ENCODE measurements at regions not wholly inside any gene's neighbourhood (a gene's known extent, or its start where the extent isn't known, plus 50 kb on each side); places are given as distances from the start of the nearest gene placed in this dataset.

DNA sequence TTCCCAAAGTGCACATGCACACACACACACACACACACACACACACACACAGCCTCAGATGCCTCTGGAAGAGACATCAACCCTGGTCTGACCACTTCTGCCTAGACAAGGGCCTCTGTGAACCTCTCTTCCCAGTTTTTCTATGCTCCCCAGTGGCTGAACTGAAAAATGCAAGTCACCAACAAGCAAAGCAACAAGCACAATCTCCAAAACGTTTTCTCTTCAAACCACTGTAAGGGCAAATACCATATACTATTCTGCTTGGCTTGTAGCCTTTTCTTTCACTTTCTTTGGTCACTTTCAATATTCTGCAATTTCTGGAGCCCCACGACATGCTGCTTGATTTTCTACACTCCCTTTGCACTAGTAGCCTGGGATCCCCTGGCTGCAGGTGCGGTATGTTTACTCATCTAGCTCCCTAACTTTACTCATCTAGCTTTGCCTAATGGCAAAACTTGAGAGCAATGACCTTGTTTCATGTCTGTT is 121.4 kb upstream of the DST start (continued):
- TF ChIP-seq MEF2A (IDR thresholded peaks at IDR 0.05; ENCODE audit: insufficient read depth, low read depth, low read length) (peak; percentile 68; the same call in 1 of the 2 replicates), NR2C1 (IDR thresholded peaks at IDR 0.05) (no peak), MEF2B (IDR thresholded peaks at IDR 0.05; ENCODE audit: partially characterized antibody, poor library complexity, severe bottlenecking) (no peak), CHD1 (IDR thresholded peaks at IDR 0.05; ENCODE audit: low read depth, low read length) (no peak), ZNF274 (IDR thresholded peaks at IDR 0.05; ENCODE audit: insufficient read depth, insufficient read length) (no peak), SMC3 (IDR thresholded peaks at IDR 0.05; ENCODE audit: borderline replicate concordance, low read length) (peak; percentile 34; the same call in 1 of the 2 replicates), ZZZ3 (IDR thresholded peaks at IDR 0.05; ENCODE audit: control insufficient read depth, insufficient read length, low read depth) (no peak), POLR2A (IDR thresholded peaks at IDR 0.05; ENCODE audit: low read depth, low read length) (no peak), SRF (IDR thresholded peaks at IDR 0.05; ENCODE audit: low read depth in 2 of 2, low read length in 2 of 2) (peak in 1 of 2 experiments; percentile 41; a peak in 1 of 4 replicates), POLR2AphosphoS5 (IDR thresholded peaks at IDR 0.05; ENCODE audit: low read length) (no peak), STAT1 (conservative IDR thresholded peaks at IDR 0.05) (no peak), NR2F1 (conservative IDR thresholded peaks at IDR 0.05) (no peak), BACH1 (IDR thresholded peaks at IDR 0.05; ENCODE audit: borderline replicate concordance) (no peak; the same call in 1 of the 2 replicates), ATF7 (IDR thresholded peaks at IDR 0.05; ENCODE audit: low read depth) (no peak), SMAD1 (IDR thresholded peaks at IDR 0.05; ENCODE audit: low read depth, partially characterized antibody) (no peak), SREBF1 (IDR thresholded peaks at IDR 0.05; ENCODE audit: low read length) (no peak), HCFC1 (IDR thresholded peaks at IDR 0.05; ENCODE audit: low read length) (no peak), NFIC (IDR thresholded peaks at IDR 0.05; ENCODE audit: low read depth, low read length) (peak; percentile 81; the same call in 1 of the 2 replicates), BCL11A (IDR thresholded peaks at IDR 0.05; ENCODE audit: low read depth, low read length) (peak; percentile 34; the same call in 1 of the 2 replicates)
- TF ChIP-seq, protein P1, sequence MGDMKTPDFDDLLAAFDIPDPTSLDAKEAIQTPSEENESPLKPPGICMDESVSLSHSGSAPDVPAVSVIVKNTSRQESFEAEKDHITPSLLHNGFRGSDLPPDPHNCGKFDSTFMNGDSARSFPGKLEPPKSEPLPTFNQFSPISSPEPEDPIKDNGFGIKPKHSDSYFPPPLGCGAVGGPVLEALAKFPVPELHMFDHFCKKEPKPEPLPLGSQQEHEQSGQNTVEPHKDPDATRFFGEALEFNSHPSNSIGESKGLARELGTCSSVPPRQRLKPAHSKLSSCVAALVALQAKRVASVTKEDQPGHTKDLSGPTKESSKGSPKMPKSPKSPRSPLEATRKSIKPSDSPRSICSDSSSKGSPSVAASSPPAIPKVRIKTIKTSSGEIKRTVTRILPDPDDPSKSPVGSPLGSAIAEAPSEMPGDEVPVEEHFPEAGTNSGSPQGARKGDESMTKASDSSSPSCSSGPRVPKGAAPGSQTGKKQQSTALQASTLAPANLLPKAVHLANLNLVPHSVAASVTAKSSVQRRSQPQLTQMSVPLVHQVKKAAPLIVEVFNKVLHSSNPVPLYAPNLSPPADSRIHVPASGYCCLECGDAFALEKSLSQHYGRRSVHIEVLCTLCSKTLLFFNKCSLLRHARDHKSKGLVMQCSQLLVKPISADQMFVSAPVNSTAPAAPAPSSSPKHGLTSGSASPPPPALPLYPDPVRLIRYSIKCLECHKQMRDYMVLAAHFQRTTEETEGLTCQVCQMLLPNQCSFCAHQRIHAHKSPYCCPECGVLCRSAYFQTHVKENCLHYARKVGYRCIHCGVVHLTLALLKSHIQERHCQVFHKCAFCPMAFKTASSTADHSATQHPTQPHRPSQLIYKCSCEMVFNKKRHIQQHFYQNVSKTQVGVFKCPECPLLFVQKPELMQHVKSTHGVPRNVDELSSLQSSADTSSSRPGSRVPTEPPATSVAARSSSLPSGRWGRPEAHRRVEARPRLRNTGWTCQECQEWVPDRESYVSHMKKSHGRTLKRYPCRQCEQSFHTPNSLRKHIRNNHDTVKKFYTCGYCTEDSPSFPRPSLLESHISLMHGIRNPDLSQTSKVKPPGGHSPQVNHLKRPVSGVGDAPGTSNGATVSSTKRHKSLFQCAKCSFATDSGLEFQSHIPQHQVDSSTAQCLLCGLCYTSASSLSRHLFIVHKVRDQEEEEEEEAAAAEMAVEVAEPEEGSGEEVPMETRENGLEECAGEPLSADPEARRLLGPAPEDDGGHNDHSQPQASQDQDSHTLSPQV (IDR thresholded peaks at IDR 0.05), result no peak
- TF ChIP-seq, protein P2, sequence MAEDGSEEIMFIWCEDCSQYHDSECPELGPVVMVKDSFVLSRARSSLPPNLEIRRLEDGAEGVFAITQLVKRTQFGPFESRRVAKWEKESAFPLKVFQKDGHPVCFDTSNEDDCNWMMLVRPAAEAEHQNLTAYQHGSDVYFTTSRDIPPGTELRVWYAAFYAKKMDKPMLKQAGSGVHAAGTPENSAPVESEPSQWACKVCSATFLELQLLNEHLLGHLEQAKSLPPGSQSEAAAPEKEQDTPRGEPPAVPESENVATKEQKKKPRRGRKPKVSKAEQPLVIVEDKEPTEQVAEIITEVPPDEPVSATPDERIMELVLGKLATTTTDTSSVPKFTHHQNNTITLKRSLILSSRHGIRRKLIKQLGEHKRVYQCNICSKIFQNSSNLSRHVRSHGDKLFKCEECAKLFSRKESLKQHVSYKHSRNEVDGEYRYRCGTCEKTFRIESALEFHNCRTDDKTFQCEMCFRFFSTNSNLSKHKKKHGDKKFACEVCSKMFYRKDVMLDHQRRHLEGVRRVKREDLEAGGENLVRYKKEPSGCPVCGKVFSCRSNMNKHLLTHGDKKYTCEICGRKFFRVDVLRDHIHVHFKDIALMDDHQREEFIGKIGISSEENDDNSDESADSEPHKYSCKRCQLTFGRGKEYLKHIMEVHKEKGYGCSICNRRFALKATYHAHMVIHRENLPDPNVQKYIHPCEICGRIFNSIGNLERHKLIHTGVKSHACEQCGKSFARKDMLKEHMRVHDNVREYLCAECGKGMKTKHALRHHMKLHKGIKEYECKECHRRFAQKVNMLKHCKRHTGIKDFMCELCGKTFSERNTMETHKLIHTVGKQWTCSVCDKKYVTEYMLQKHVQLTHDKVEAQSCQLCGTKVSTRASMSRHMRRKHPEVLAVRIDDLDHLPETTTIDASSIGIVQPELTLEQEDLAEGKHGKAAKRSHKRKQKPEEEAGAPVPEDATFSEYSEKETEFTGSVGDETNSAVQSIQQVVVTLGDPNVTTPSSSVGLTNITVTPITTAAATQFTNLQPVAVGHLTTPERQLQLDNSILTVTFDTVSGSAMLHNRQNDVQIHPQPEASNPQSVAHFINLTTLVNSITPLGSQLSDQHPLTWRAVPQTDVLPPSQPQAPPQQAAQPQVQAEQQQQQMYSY (CRISPR knock-in tag; IDR thresholded peaks at IDR 0.05), result no peak
- TF ChIP-seq, protein P3, sequence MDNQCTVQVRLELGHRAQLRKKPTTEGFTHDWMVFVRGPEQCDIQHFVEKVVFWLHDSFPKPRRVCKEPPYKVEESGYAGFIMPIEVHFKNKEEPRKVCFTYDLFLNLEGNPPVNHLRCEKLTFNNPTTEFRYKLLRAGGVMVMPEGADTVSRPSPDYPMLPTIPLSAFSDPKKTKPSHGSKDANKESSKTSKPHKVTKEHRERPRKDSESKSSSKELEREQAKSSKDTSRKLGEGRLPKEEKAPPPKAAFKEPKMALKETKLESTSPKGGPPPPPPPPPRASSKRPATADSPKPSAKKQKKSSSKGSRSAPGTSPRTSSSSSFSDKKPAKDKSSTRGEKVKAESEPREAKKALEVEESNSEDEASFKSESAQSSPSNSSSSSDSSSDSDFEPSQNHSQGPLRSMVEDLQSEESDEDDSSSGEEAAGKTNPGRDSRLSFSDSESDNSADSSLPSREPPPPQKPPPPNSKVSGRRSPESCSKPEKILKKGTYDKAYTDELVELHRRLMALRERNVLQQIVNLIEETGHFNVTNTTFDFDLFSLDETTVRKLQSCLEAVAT (IDR thresholded peaks at IDR 0.05), result 0 out of 2 replicates have a peak, but pooled peaks have one; percentile 22
- TF ChIP-seq, protein P4, sequence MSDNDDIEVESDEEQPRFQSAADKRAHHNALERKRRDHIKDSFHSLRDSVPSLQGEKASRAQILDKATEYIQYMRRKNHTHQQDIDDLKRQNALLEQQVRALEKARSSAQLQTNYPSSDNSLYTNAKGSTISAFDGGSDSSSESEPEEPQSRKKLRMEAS (IDR thresholded peaks at IDR 0.05; ENCODE audit: low read depth, low read length), result no peak
